GM19324 (cell line): ENCODE measurements at regions not wholly inside any gene's neighbourhood (a gene's known extent, or its start where the extent isn't known, plus 50 kb on each side); places are given as distances from the start of the nearest gene placed in this dataset.

Experiments
- ATAC-seq: cut with Tn5 transposase; IDR thresholded peaks from one replicate; pipeline ENCODE4 v1.9.1; 2021; ENCODE audit warnings: mild to moderate bottlenecking, moderate library complexity; ENCODE audit not compliant: unreplicated experiment, low FRiP score

- no peak for ATAC-seq
Observed at GRCh38 chr1:220979371-220979770, 100.1 kb downstream of the HLX start.

DNA sequence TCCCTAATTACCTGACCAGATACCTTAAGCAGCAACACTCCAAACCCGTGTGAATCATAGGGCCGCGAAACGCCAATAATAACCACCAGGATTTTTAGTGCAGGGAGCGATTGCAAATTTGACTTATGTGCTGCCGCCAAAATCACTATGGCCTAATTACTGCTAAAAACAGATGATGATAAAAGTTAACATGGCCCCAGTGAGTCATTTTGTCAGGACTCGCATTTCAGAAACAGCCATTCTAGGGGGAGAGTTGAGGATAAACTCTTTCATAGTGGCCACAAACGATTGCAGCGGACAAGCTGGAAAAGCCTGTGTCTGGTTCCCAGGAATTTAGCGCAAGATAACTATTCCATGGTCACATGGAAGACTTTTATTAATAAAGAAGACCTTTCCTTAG is 103.4 kb downstream of the HLX start:
- ATAC-seq, result no peak

DNA sequence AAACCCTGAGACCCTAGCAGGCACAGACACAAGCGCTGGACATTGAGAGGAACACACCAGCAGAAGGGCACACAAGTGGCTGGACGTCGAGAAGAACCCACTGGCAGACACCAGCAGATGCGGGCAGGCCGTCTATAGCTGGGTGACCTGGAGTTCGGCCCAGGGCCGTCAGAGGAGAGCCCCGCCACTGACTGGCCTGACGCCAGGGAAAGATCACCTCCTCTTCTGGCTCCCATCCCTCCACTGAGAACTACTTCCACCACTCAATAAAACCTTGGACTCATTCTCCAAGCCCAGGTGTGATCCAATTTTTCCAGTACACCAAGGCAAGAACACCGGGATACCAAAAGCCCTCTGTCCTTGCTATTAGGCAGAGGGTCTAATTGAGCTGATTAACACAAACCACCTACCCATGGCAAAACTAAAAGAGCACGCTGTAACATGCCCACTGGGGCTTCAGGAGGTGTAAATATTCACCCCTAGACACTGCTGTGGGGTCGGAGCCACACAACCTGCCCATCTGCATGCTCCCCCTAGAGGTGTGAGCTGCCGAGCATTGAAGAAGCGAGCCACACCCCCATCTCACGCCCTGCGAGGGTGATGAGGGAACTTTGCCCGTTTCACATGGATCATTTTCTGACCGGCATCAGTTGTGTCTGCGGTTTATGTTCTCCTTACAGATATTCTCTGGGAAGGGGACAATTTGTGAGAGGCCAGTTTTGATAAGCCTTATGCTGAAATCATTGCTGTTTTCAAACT is 104.8 kb downstream of the HLX start:
- no peak for ATAC-seq

- no peak for ATAC-seq
Observed at GRCh38 chr1:220990427-220991339, 111.4 kb downstream of the HLX start.

DNA sequence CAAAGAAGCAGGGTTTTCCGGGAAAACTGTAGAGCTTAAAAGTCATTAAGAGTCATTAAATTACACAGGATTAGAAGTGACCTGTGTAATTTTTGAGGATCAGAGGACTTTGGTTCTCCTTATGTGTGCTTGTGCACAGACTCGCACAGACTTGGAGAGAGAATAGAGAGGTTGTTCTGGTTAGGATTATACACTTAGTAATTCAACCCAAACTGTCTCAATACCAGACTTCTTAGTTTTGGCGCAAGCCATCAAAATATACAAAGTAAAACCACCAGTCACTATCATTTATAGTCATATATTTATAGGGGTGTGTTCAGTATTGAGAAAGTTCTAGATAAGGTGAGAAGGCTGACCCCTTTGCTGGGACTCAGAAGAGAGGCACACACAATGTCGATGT is 112.3 kb downstream of the HLX start:
- ATAC-seq, result no peak

DNA sequence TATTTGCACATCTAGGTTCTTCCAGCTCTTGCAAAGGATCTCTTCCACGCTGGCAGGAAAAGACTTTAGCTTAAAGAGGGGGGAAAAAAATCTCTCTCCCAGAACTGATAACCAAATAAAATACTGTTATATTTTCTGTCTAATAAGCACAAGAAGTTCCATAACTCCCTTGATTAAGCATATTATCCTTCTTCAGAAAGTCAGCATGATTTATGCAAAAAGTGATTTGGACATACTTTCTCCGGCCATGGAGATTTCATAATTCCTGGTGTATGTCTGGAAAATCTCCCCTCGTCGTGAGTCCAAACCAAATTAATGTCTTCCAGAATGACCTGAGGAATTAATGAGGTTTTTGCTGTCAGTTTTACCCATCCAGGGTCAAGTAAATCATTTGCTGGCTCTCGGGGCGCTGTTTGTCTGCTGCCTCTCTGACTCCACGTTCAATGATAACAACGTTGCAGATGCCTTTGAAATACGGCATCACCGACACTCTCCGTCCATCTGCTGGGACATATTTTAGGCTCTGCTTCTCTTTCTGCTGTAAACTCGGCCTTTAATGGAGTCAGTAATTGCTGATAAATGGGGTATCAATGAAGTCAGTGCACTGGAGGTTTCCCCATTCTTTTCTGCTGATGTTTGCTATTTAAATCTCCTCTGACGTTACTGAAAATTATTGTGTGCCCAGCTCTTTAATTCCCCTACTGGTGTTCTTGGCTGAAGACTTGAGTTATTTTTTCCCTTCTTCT is 112.9 kb downstream of the HLX start:
- no peak for ATAC-seq

GRCh38 chr1:220992705-220993052 is 113.4 kb downstream of the HLX start:
- no peak for ATAC-seq

GRCh38 chr1:220994671-220995070 is 115.4 kb downstream of the HLX start:
- no peak for ATAC-seq

DNA sequence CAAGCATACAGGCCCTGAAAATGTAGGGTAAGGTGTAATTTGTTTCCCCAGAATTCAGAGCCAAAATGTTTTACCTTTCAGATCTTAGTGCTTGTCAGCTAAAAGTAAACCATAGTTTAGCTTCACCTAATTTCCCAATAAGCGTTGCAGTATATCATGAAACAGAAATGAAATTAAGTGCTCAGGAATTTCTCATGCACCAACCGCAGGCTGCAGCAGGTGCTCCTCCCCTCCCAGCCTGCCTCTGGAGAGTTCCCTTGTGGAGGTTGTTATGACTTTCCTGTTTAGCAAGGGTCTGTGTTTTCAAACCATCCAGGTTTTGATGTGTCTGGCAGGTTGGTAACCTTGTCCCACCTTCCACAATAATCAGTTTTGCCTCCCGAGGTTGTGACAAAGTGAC is 118.5 kb downstream of the HLX start:
- no peak for ATAC-seq

GRCh38 chr1:220999872-221000863 is 120.9 kb downstream of the HLX start:
- no peak for ATAC-seq

- ATAC-seq, result no peak
Observed at GRCh38 chr1:221001167-221001566, 121.9 kb downstream of the HLX start.

- ATAC-seq, result no peak
Observed at GRCh38 chr1:221002601-221003000, 123.4 kb downstream of the HLX start.

- no peak for ATAC-seq
Observed at GRCh38 chr1:221011145-221011544, 131.9 kb downstream of the HLX start.

- ATAC-seq, result no peak
Observed at GRCh38 chr1:221012120-221012519, 132.9 kb downstream of the HLX start.

GRCh38 chr1:221013691-221014660 is 134.7 kb downstream of the HLX start:
- ATAC-seq, result no peak

- no peak for ATAC-seq
Observed at GRCh38 chr1:221015159-221015790, 136.0 kb downstream of the HLX start.

- no peak for ATAC-seq
Observed at GRCh38 chr1:221016751-221017150, 137.5 kb downstream of the HLX start.

- no peak for ATAC-seq
Observed at GRCh38 chr1:221018414-221018813, 139.2 kb downstream of the HLX start.
